Osteoblast (primary cell): ENCODE measurements at regions not wholly inside any gene's neighbourhood (a gene's known extent, or its start where the extent isn't known, plus 50 kb on each side); places are given as distances from the start of the nearest gene placed in this dataset.
"Not testable (repeated sequence)": the region's sequence is repeated elsewhere in the genome, so short reads cannot be mapped to it uniquely, and the experiment has no call there.

ENCODE experiments used
- DNase-seq: peaks from one replicate; pipeline ENCODE4 v3.0.0; 2011; ENCODE audit warnings: low spot score, mixed read lengths; ENCODE audit not compliant: insufficient read length; ENCODE audit errors: missing footprints
- H2AFZ ChIP-seq: 2 replicates; pipeline ENCODE4 v1.6.0; 2011; ENCODE audit warnings: mild to moderate bottlenecking, low read length
- H3K27ac ChIP-seq: 2 replicates; pipeline ENCODE4 v1.5.1; 2011; ENCODE audit warnings: mild to moderate bottlenecking, low read depth, low read length, moderate library complexity
- H3K27me3 ChIP-seq: 2 replicates; pipeline ENCODE4 v1.6.0; 2012; ENCODE audit warnings: mild to moderate bottlenecking, control low read depth, inconsistent platforms, low read length, moderate library complexity; ENCODE audit not compliant: insufficient read depth
- H3K36me3 ChIP-seq: 2 replicates; pipeline ENCODE4 v1.5.1; 2011; ENCODE audit warnings: mild to moderate bottlenecking, low read length, control low read depth, moderate library complexity; ENCODE audit not compliant: insufficient read depth
- H3K4me1 ChIP-seq: 2 replicates; pipeline ENCODE4 v1.5.1; 2011; ENCODE audit warnings: mild to moderate bottlenecking, low read length, control low read depth, moderate library complexity; ENCODE audit not compliant: insufficient read depth
- H3K4me2 ChIP-seq: 2 replicates; pipeline ENCODE4 v1.6.0; 2011; ENCODE audit warnings: mild to moderate bottlenecking, low read length; ENCODE audit not compliant: insufficient read depth
- H3K4me3 ChIP-seq: fragments of 200-600 bp; sonication (generic); 3 replicates; pipeline ENCODE4 v1.5.1; 2012; ENCODE audit warnings: mild to moderate bottlenecking, low read length, inconsistent platforms; ENCODE audit not compliant: insufficient read depth
- H3K79me2 ChIP-seq: 2 replicates; pipeline ENCODE4 v1.6.0; 2012; ENCODE audit warnings: mild to moderate bottlenecking, low read length, control low read depth, inconsistent platforms; ENCODE audit not compliant: insufficient read depth
- H3K9me3 ChIP-seq: 2 replicates; pipeline ENCODE4 v1.5.1; 2011; ENCODE audit warnings: low read depth, low read length, control low read depth
- H4K20me1 ChIP-seq: 2 replicates; pipeline ENCODE4 v1.6.0; 2012; ENCODE audit warnings: mild to moderate bottlenecking, low read length, control low read depth; ENCODE audit not compliant: insufficient read depth
- CTCF ChIP-seq: IDR thresholded peaks from 2 replicates; pipeline ENCODE4 v1.5.1; 2011; ENCODE audit warnings: mild to moderate bottlenecking, low read depth, low read length, moderate library complexity; ENCODE audit errors: extremely low read depth

- Histone ChIP-seq H3K79me2 (no peaks in the 10 kb centered on the region), H3K27ac (no peak overlapping the region), H4K20me1 (no peaks in the 10 kb centered on the region), H3K36me3 (no peaks in the 10 kb centered on the region), H3K4me2 (no peak overlapping the region), H3K9me3 (no peaks in the 10 kb centered on the region), H3K4me3 (no peak overlapping the region), H3K27me3 (no peaks in the 10 kb centered on the region), H2AFZ (no peak overlapping the region), H3K4me1 (no peaks in the 10 kb centered on the region)
- TF ChIP-seq CTCF, result no peak
- DNase-seq, result no peak
These were observed 280.9 kb upstream of the CYLC2 start for GRCh38 chr9:102714184-102714583.

- H3K4me3 ChIP-seq, H3K36me3 ChIP-seq: not testable (repeated sequence)
These were observed 282.2 kb upstream of the CYLC2 start for GRCh38 chr9:102712910-102713309.

DNA sequence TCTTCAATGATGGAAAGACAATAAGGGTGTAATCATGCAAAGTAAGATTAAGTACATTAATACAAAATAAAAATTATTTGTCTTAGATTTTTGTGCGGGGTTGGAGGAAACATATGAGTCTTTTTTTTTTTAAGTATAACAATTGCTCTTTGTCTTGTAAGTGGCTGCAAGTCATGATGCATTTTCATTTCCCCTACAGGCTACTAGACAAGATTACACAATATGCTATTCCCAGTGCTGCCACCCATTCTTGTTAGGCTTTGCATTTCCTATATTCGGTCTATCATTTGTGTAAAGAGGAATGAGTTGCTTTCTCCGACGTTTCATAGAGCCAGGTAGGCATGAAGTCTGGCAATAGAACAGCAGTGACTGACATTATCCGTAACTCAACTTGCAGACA lies 294.2 kb upstream of the CYLC2 start:
- Histone ChIP-seq H3K4me1 (no peaks in the 10 kb centered on the region), H3K36me3 (no peaks in the 10 kb centered on the region), H3K9me3 (no peaks in the 10 kb centered on the region), H3K27me3 (no peaks in the 10 kb centered on the region), H3K79me2 (no peaks in the 10 kb centered on the region), H3K4me2 (no peak overlapping the region), H4K20me1 (no peaks in the 10 kb centered on the region), H3K4me3 (no peak overlapping the region), H3K27ac (no peak overlapping the region), H2AFZ (no peak overlapping the region)
- TF ChIP-seq CTCF, result no peak
- no peak for DNase-seq

More at GRCh38 chr9:102712910-102713309, 282.2 kb upstream of the CYLC2 start:
- not testable (repeated sequence) for H2AFZ ChIP-seq, H3K9me3 ChIP-seq, H3K79me2 ChIP-seq, H4K20me1 ChIP-seq, H3K4me1 ChIP-seq, H3K27ac ChIP-seq, DNase-seq, H3K4me2 ChIP-seq, H3K27me3 ChIP-seq

DNA sequence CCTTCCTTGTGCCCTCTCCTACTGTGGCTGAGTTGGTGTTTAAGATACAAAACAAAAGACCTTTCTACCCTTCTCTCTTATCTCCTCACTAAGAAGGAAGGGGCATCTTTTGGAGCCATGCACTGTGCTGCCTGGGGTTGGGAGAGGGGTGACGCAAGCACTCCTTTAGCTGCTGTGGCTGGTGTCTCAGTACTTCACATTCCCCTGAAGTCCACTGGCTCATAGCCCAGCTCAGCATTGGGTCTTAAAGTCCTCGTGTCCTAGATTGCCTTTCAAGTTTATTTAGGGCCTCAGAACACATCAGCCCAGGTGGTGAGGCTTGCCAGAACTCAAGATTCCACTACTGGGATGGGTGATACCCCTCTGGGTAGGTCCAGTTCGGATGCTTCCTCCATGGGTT lies 325.9 kb upstream of the CYLC2 start:
- Histone ChIP-seq H3K79me2 (no peaks in the 10 kb centered on the region), H4K20me1 (no peaks in the 10 kb centered on the region), H3K27ac (no peak overlapping the region), H3K27me3 (no peaks in the 10 kb centered on the region), H3K9me3 (peaks cover 4% of the 10 kb centered on the region), H3K36me3 (no peaks in the 10 kb centered on the region), H3K4me2 (no peak overlapping the region), H2AFZ (no peak overlapping the region), H3K4me3 (no peak overlapping the region), H3K4me1 (no peaks in the 10 kb centered on the region)
- DNase-seq, result no peak
- no peak for TF ChIP-seq CTCF
